ENCODE measurements at regions not wholly inside any gene's neighbourhood (a gene's known extent, or its start where the extent isn't known, plus 50 kb on each side); places are given as distances from the start of the nearest gene placed in this dataset.

GRCh38 chr5:71860048-71860447 lies 141.0 kb downstream of the CARTPT start:
- Histone ChIP-seq H3K27ac (replicated peaks) (no peak overlapping the region), H3K4me3 (no peak overlapping the region), H3K4me1 (peaks cover 14% of the 10 kb centered on the region), H3K9me3 (replicated peaks) (peaks cover 40% of the 10 kb centered on the region), H3K36me3 (no peaks in the 10 kb centered on the region), H3K27me3 (ENCODE audit: low read depth) (no peaks in the 10 kb centered on the region)
- intact Hi-C loops (cut with micrococcal nuclease): no loop called here
- TF ChIP-seq CTCF (IDR thresholded peaks at IDR 0.05; ENCODE audit: borderline replicate concordance): no peak
- no peak for DNase-seq

DNA sequence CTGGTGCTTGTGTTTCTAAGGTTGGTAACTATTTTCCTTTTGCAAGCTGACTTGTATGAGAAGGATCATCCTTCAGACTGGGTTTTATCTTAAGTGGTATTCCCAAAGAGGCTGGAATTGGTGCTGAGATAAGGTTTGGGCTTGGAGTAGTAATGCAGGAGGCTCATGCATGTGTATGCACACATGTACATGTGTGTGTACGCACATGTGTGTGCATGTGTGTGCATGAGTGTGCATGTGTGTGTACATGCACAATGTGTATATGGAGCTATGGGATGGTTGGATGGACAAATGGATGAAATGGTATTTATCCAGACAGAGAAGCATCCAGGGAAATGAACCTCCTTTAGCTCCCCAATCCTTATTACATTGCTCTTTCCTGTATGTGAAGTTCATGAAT lies 142.6 kb downstream of the CARTPT start:
- TF ChIP-seq CTCF (IDR thresholded peaks at IDR 0.05; ENCODE audit: borderline replicate concordance): no peak
- H3K36me3 ChIP-seq: no peaks in the 10 kb centered on the region
- intact Hi-C loops (cut with micrococcal nuclease): no loop called here

GRCh38 chr5:71862087-71862486 lies 143.0 kb downstream of the CARTPT start:
- Histone ChIP-seq H3K27ac (replicated peaks) (no peak overlapping the region), H3K36me3 (no peaks in the 10 kb centered on the region), H3K4me3 (no peak overlapping the region), H3K4me1 (peaks cover 14% of the 10 kb centered on the region), H3K27me3 (ENCODE audit: low read depth) (no peaks in the 10 kb centered on the region), H3K9me3 (replicated peaks) (peaks cover 20% of the 10 kb centered on the region)
- intact Hi-C loops (cut with micrococcal nuclease): no loop called here
- no peak for DNase-seq
- no peak for TF ChIP-seq CTCF (IDR thresholded peaks at IDR 0.05; ENCODE audit: borderline replicate concordance)

More for the DNA sequence above, 142.6 kb downstream of the CARTPT start:
- peaks cover 24% of the 10 kb centered on the region for H3K9me3 ChIP-seq (replicated peaks)
- H3K27me3 ChIP-seq (ENCODE audit: low read depth): no peaks in the 10 kb centered on the region
- peaks cover 14% of the 10 kb centered on the region for H3K4me1 ChIP-seq
- H3K27ac ChIP-seq (replicated peaks): no peak overlapping the region
- no peak for DNase-seq
- H3K4me3 ChIP-seq: no peak overlapping the region

- intact Hi-C loops (cut with micrococcal nuclease): no loop called here
Measured at GRCh38 chr5:71862507-71863060, 143.5 kb downstream of the CARTPT start.

DNA sequence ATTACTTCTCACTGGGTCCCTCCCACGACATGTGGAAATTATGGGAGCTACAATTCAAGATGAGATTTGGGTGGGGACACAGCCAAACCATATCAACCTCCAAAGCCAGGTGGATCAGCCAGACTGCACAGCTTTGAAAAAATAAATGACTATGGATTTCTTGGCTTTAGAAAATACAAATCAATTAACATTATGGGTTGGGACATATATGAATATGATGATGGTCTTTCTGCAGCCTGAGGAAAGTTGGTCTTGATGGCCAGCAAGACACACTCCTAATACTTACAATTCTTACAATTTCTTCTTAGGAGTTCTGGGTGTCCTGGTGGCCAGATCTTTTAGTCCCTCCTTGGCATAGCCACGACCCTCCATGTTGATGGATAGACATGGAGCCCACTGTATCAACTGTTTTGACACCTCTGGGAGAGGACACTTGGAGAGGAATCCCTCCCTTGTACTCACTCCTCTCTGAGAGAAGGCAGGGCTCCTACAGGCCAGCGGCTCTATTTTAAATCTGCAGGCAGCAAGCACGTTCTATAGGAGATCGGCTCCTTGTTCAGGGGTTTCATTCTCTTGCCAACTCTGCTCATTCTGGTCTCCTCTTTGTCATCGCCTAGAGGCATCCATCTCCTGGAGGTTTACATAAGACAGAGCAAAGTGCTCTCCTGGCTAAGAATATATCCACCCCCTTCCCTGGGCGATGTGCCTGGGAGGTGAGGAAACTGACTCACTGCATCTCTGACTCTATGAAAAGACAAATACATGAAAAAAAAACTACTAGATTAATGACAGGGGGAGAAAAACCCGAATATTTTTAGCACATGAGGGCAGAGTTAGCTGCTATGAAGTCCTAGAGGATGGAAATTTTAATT lies 145.9 kb downstream of the CARTPT start:
- H3K4me3 ChIP-seq: no peak overlapping the region
- no peak overlapping the region for H3K27ac ChIP-seq (replicated peaks)
- no peak for DNase-seq
- no peaks in the 10 kb centered on the region for H3K36me3 ChIP-seq
- H3K4me1 ChIP-seq: peaks cover 5% of the 10 kb centered on the region
- H3K27me3 ChIP-seq (ENCODE audit: low read depth): no peaks in the 10 kb centered on the region
- H3K9me3 ChIP-seq (replicated peaks): peaks cover 16% of the 10 kb centered on the region
- intact Hi-C loops (cut with micrococcal nuclease): no loop called here
- no peak for TF ChIP-seq CTCF (IDR thresholded peaks at IDR 0.05; ENCODE audit: borderline replicate concordance)

More at GRCh38 chr5:71862507-71863060, 143.5 kb downstream of the CARTPT start:
- Histone ChIP-seq H3K27ac (replicated peaks) (peak overlapping the region; percentile 16), H3K4me1 (peaks cover 14% of the 10 kb centered on the region), H3K4me3 (no peak overlapping the region), H3K9me3 (replicated peaks) (peaks cover 15% of the 10 kb centered on the region), H3K27me3 (ENCODE audit: low read depth) (no peaks in the 10 kb centered on the region), H3K36me3 (no peaks in the 10 kb centered on the region)
- no peak for DNase-seq
- no peak for TF ChIP-seq CTCF (IDR thresholded peaks at IDR 0.05; ENCODE audit: borderline replicate concordance)

All from left ventricle myocardium inferior (tissue), 1 donor.